Karpas-422 (cell line): ENCODE measurements at regions not wholly inside any gene's neighbourhood (a gene's known extent, or its start where the extent isn't known, plus 50 kb on each side); places are given as distances from the start of the nearest gene placed in this dataset.
"Not testable (repeated sequence)": the region's sequence is repeated elsewhere in the genome, so short reads cannot be mapped to it uniquely, and the experiment has no call there.

Experiments used
- DNase-seq: peaks from one replicate; pipeline ENCODE4 v3.0.0-alpha.2; 2015
- H2AFZ ChIP-seq: fragments of 200-600 bp; sonication (generic); 2 replicates; pipeline ENCODE4 v1.6.1; 2014; ENCODE audit warnings: antibody characterized with exemption, low read length, mixed read lengths
- H3K27ac ChIP-seq: fragments of 200-600 bp; sonication (generic); 2 replicates; pipeline ENCODE4 v1.5.1; 2014; ENCODE audit warnings: mild to moderate bottlenecking, low read length, moderate library complexity
- H3K27me3 ChIP-seq: fragments of 200-600 bp; sonication (generic); 2 replicates; pipeline ENCODE4 v1.6.1; 2014; ENCODE audit warnings: low read length, mixed read lengths
- H3K36me3 ChIP-seq: fragments of 200-600 bp; sonication (generic); 2 replicates; pipeline ENCODE4 v1.6.1; 2014; ENCODE audit warnings: low read length, mixed read lengths; ENCODE audit not compliant: insufficient read depth
- H3K4me1 ChIP-seq: fragments of 200-600 bp; sonication (generic); 2 replicates; pipeline ENCODE4 v1.6.1; 2014; ENCODE audit warnings: mild to moderate bottlenecking, low read length, mixed read lengths
- H3K4me2 ChIP-seq: fragments of 200-600 bp; sonication (generic); 2 replicates; pipeline ENCODE4 v1.6.1; 2014; ENCODE audit warnings: low read length, low read depth, mild to moderate bottlenecking; ENCODE audit not compliant: poor library complexity, severe bottlenecking
- H3K4me3 ChIP-seq: fragments of 200-600 bp; sonication (generic); 2 replicates; pipeline ENCODE4 v1.5.1; 2014; ENCODE audit warnings: mild to moderate bottlenecking, antibody characterized with exemption, low read length, mixed read lengths
- H3K79me2 ChIP-seq: fragments of 200-600 bp; sonication (generic); 2 replicates; pipeline ENCODE4 v1.6.1; 2014; ENCODE audit warnings: mild to moderate bottlenecking, low read length, mixed read lengths
- H3K9ac ChIP-seq: fragments of 200-600 bp; sonication (generic); 2 replicates; pipeline ENCODE4 v1.6.0; 2014; ENCODE audit warnings: low read length
- H3K9me2 ChIP-seq: fragments of 200-600 bp; sonication (generic), shearing (Covaris generic); replicated peaks from 2 replicates; pipeline ENCODE4 v1.6.0; 2014; ENCODE audit warnings: mild to moderate bottlenecking, low read length, moderate library complexity; ENCODE audit not compliant: insufficient read depth
- H3K9me3 ChIP-seq: fragments of 300-700, 200-600 bp; sonication (generic); 2 replicates; pipeline ENCODE4 v1.6.1; 2014; ENCODE audit warnings: low read length, mixed read lengths
- H4K20me1 ChIP-seq: fragments of 200-600 bp; sonication (generic); 2 replicates; pipeline ENCODE4 v1.6.1; 2014; ENCODE audit warnings: mild to moderate bottlenecking, antibody characterized with exemption, low read length, low read depth; ENCODE audit not compliant: insufficient read depth

DNA sequence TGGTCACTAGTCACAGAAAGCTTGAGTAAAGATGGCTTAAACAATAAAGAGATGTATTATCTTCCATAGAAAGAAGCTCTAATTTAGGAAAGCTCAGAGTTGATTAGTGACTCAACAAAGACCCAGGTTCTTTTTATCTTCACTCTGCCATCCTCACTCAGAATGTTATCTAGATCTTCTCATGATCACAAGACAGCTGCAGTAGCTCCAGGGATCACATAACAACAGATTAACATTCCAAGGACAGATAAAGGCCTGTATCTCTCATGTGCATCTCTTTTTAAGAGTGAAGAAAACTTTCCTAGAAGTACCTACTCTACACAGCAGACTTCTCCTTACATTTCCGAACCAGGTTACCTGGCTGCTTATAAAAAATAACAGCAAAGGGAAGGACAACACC, 368.7 kb upstream of the PROX1 start:
- Histone ChIP-seq H3K27me3 (no peaks in the 10 kb centered on the region), H3K9ac (no peak overlapping the region), H3K36me3 (no peaks in the 10 kb centered on the region), H3K27ac (no peak overlapping the region), H3K79me2 (no peaks in the 10 kb centered on the region), H4K20me1 (no peaks in the 10 kb centered on the region), H3K4me2 (no peak overlapping the region), H3K9me3 (no peaks in the 10 kb centered on the region), H3K4me1 (no peaks in the 10 kb centered on the region), H3K9me2 (no peaks in the 10 kb centered on the region), H3K4me3 (no peak overlapping the region), H2AFZ (no peak overlapping the region)
- no peak for DNase-seq

DNA sequence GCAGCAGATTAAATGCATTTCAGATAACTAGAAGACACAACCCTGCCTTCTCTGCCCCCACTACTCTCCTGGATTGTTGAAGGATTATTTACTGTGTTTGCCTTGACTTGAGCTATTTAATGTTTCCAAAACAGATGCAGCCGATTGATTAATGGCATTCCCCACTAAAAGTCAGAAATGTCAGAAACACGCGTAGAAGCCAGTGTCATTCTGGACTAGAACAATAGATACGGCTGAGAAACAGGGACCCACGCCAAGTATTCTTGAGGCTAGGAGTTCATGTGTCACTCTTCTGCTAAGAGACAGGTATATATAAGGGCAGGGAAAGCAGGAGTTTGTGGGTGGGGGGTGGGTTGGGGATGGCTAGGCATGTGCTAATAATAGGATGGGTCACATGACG, 366.7 kb upstream of the PROX1 start:
- Histone ChIP-seq H3K27ac (no peak overlapping the region), H3K36me3 (no peaks in the 10 kb centered on the region)

GRCh38 chr1:213622365-213623063, 365.3 kb upstream of the PROX1 start:
- Histone ChIP-seq H3K4me1 (no peaks in the 10 kb centered on the region), H3K9me2 (no peaks in the 10 kb centered on the region), H3K27me3 (no peaks in the 10 kb centered on the region), H3K27ac (no peak overlapping the region), H3K4me2 (no peak overlapping the region), H3K9me3 (no peaks in the 10 kb centered on the region), H3K79me2 (no peaks in the 10 kb centered on the region), H3K36me3 (no peaks in the 10 kb centered on the region), H2AFZ (no peak overlapping the region), H3K4me3 (no peak overlapping the region), H4K20me1 (no peaks in the 10 kb centered on the region), H3K9ac (no peak overlapping the region)
- DNase-seq, result no peak

More for the DNA sequence above, 366.7 kb upstream of the PROX1 start:
- Histone ChIP-seq H3K4me3 (no peak overlapping the region), H3K9me3 (no peaks in the 10 kb centered on the region), H3K4me2 (no peak overlapping the region), H3K27me3 (no peaks in the 10 kb centered on the region), H3K4me1 (no peaks in the 10 kb centered on the region), H2AFZ (no peak overlapping the region), H4K20me1 (no peaks in the 10 kb centered on the region), H3K9ac (no peak overlapping the region), H3K9me2 (no peaks in the 10 kb centered on the region), H3K79me2 (no peaks in the 10 kb centered on the region)
- no peak for DNase-seq

GRCh38 chr1:213623064-213623581, 364.6 kb upstream of the PROX1 start:
- Histone ChIP-seq H3K9ac (no peak overlapping the region), H3K27me3 (no peaks in the 10 kb centered on the region), H2AFZ (no peak overlapping the region), H3K9me3 (no peaks in the 10 kb centered on the region), H4K20me1 (no peaks in the 10 kb centered on the region), H3K9me2 (no peaks in the 10 kb centered on the region), H3K36me3 (no peaks in the 10 kb centered on the region), H3K27ac (no peak overlapping the region), H3K4me2 (no peak overlapping the region), H3K79me2 (no peaks in the 10 kb centered on the region), H3K4me1 (no peaks in the 10 kb centered on the region), H3K4me3 (no peak overlapping the region)
- DNase-seq, result no peak

DNA sequence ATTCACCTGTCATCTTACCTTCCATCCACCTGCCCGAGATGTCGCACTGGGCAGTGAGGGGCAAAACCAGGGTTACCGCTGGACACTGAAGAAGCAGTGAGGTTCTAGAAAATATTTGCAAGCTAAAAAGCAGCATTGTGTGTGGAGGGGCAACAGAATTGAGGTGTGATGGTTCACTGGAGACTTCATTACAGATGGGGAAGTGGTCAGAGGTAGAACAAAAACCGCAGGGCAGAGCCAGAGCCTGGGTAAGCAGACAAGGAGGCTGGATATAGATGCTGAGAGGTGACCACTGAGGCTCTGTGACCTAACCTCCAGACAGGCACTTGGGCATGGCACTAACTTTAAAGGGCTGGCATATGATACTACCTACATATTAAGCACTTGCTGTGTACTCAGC, 363.9 kb upstream of the PROX1 start:
- no peak overlapping the region for H3K9ac ChIP-seq
- H3K36me3 ChIP-seq, result no peaks in the 10 kb centered on the region
- DNase-seq, result no peak
- no peaks in the 10 kb centered on the region for H4K20me1 ChIP-seq
- no peak overlapping the region for H3K27ac ChIP-seq
- no peak overlapping the region for H3K4me3 ChIP-seq
- no peak overlapping the region for H2AFZ ChIP-seq
- no peaks in the 10 kb centered on the region for H3K79me2 ChIP-seq
- no peak overlapping the region for H3K4me2 ChIP-seq
- no peaks in the 10 kb centered on the region for H3K9me3 ChIP-seq
- no peaks in the 10 kb centered on the region for H3K27me3 ChIP-seq
- no peaks in the 10 kb centered on the region for H3K9me2 ChIP-seq
- no peaks in the 10 kb centered on the region for H3K4me1 ChIP-seq

GRCh38 chr1:213636778-213637177, 351.0 kb upstream of the PROX1 start:
- H3K4me3 ChIP-seq, H4K20me1 ChIP-seq, H3K36me3 ChIP-seq, DNase-seq, H3K9ac ChIP-seq, H3K27ac ChIP-seq, H3K4me2 ChIP-seq, H3K9me2 ChIP-seq, H3K79me2 ChIP-seq, H3K4me1 ChIP-seq, H3K9me3 ChIP-seq, H3K27me3 ChIP-seq, H2AFZ ChIP-seq: not testable (repeated sequence)

DNA sequence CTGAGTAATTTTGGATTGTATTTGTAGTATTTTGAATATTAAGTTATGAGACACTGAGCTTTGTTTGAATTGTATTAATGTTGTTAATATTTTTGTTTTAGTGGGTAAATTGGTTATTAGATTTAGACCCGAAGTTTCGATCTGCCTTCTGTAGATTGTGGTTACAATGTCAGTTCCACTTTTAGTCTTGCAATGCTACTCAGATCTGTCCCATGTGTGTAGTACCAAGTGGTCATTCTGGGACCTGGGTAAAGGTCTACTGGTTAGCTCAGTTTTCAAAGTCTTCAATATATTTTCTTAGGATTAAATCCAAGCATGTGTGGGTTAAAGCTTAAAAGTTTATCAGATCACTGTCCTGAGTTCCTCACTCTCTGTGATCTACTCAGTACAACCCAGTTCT, 346.5 kb upstream of the PROX1 start:
- H3K4me3 ChIP-seq, result no peak overlapping the region

DNA sequence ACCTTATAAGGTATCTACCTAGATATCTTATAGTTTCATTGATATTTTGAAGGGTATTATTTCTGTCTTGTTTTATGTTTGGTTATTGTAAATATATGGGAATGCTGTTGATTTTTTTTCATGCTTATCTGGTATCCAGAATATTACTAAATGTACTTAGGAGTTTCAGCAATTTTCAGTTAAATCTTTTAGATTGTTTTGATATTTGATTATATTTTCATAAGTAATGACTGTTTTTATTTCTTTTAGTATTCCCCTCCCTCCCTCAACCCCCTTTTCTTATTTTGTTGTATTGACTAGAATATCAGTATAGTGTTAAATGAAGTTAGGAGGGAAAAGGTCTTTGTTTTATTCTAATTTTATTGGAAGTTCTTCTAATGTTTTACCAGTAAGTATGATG, 344.4 kb upstream of the PROX1 start:
- no peak overlapping the region for H3K9ac ChIP-seq
- no peak overlapping the region for H2AFZ ChIP-seq
- no peak overlapping the region for H3K27ac ChIP-seq
- H3K4me1 ChIP-seq, result no peaks in the 10 kb centered on the region
- H3K27me3 ChIP-seq, result no peaks in the 10 kb centered on the region
- no peaks in the 10 kb centered on the region for H3K9me2 ChIP-seq
- no peaks in the 10 kb centered on the region for H4K20me1 ChIP-seq
- no peak overlapping the region for H3K4me3 ChIP-seq
- no peaks in the 10 kb centered on the region for H3K9me3 ChIP-seq
- no peak for DNase-seq
- H3K79me2 ChIP-seq, result no peaks in the 10 kb centered on the region
- H3K36me3 ChIP-seq, result no peaks in the 10 kb centered on the region
- H3K4me2 ChIP-seq, result no peak overlapping the region

More for the DNA sequence above, 346.5 kb upstream of the PROX1 start:
- Histone ChIP-seq H3K9me2 (no peaks in the 10 kb centered on the region), H3K9me3 (no peaks in the 10 kb centered on the region), H4K20me1 (no peaks in the 10 kb centered on the region), H3K36me3 (no peaks in the 10 kb centered on the region), H3K79me2 (no peaks in the 10 kb centered on the region), H3K27ac (no peak overlapping the region), H3K9ac (no peak overlapping the region), H2AFZ (no peak overlapping the region), H3K27me3 (no peaks in the 10 kb centered on the region; the same call in 1 of the 2 replicates), H3K4me2 (no peak overlapping the region), H3K4me1 (no peaks in the 10 kb centered on the region)
- no peak for DNase-seq
